Dedifferentiated amniotic fluid mesenchymal stem cell (primary cell): ENCODE measurements at regions not wholly inside any gene's neighbourhood (a gene's known extent, or its start where the extent isn't known, plus 50 kb on each side); places are given as distances from the start of the nearest gene placed in this dataset.
"Not testable (repeated sequence)": the region's sequence is repeated elsewhere in the genome, so short reads cannot be mapped to it uniquely, and the experiment has no call there.

Experiments
- DNase-seq: peaks from one replicate; pipeline ENCODE4 v3.0.0-alpha.2; 2016; ENCODE audit errors: extremely low spot score

DNA sequence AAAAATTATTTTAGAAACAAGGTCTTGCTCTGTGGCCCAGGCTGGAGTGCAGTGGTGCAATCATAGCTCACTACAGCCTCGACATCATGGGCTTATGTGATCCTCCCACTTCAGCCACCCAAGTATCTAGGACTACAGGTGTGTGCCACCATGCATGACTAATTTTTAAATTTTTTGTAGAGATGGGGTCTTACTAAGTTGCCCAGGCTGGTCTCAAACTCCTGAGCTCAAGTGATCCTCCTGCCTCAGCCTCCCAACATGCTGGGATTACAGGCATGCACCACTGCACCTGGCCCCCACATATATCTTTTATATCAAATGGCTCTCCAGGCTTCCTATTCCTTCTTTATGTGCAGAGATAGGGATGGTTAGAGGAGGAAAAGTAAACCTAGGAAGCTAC, 91.2 kb upstream of the SVIL start:
- not testable (repeated sequence) for DNase-seq

DNA sequence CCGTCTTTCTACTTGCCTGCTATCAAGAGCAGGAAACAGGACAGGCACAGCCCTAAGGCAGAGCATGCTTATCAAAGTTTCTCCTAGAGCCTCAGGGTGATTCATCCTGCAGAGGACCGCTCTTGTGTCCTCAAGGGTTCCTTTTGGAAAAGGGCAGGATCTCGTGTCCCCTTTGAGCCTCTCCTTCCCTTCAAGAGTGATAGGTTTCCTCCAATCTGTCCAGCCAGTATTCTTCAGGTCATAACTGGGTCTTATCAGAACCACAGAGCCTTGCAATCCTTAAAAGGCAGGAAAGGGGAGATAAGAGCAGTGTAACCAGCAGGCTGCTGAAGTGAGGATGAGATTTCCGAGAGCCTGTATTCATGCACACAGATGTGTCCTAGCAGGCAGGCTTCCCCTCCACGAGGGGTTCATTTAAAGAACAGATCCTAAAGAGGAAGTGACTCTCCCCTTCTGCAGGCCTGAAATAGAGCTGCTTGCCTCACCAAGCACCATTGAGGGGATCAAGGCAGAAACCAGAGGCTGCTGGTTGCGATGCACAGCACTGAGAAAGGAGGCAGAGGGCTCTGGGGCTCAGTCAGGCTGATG, 90.5 kb upstream of the SVIL start:
- DNase-seq: no peak

DNA sequence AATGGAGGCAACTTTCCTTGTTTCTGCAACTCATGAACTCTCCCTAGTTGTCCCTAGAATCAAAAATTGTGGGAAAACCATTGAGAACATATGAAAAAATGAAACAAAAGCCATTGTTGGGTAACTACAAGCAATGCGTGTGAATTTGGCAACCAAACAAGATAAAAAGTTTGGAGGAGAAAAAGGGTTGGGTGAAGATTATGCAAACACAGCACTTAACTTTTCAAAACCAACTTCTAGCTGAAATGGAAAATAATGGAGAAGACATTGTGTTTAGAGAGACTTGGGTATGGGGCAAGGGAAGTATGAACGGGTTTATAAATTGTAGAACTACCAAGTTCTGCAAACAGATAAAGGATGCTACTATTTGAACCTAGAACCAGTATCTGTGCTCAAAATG, 89.0 kb upstream of the SVIL start:
- DNase-seq: no peak

- no peak for DNase-seq
These were observed 88.0 kb upstream of the SVIL start for GRCh38 chr10:29722777-29723176.

- DNase-seq: no peak
These were observed 85.4 kb upstream of the SVIL start for GRCh38 chr10:29720149-29720548.

- no peak for DNase-seq
These were observed 84.5 kb upstream of the SVIL start for GRCh38 chr10:29719281-29719675.

GRCh38 chr10:29715296-29715695, 80.5 kb upstream of the SVIL start:
- DNase-seq: no peak

GRCh38 chr10:29714096-29714874, 79.5 kb upstream of the SVIL start:
- peak; percentile 43 for DNase-seq

GRCh38 chr10:29713450-29713849, 78.7 kb upstream of the SVIL start:
- no peak for DNase-seq

GRCh38 chr10:29712108-29712507, 77.3 kb upstream of the SVIL start:
- DNase-seq: no peak

- no peak for DNase-seq
These were observed 75.4 kb upstream of the SVIL start for GRCh38 chr10:29710128-29710527.

- DNase-seq: no peak
These were observed 74.8 kb upstream of the SVIL start for GRCh38 chr10:29709484-29710002.

GRCh38 chr10:29703271-29703670, 68.5 kb upstream of the SVIL start:
- no peak for DNase-seq

DNA sequence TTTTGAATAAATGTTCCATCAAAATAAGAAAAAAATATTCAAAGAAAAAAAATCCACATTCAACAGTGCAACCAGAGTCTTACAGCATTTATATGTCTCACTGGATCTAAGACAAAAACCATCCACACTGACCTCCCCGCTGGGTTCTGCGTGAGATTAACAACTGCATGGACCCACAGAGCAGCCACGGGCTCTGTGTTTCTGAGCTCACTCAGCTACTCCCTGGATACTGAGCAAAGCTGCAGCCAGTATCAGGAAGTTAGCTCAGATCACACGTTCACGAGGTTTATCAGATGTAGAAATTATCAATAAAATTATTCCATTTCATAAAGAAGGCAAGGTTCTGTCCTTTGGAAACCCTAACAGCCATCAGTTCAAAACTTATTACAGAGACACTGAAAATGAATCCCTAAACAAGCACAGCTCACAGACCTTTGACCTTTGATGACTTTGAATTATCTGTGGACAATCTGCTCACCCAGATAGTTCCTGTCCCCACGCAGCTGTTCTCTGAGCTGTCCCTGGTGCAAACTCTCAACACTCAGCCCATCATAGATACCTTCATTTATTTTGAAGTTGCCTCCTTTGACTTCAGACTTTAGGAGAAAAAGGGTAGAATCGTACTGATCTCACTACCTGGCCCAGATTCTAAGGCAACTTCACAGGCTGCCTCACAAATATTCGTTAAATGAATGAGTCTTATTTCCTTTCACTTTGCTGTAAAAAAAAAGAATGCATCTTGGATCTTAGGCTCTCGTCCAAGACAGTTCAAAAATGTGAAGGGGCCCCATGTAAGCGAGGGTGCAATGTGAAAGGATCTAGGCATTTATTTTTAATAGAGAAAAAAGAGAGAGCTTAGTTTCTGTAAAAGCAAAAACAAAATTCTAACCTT, 67.7 kb upstream of the SVIL start:
- no peak for DNase-seq

- no peak for DNase-seq
These were observed 66.5 kb upstream of the SVIL start for GRCh38 chr10:29701306-29701705.

- DNase-seq: no peak
These were observed 64.8 kb upstream of the SVIL start for GRCh38 chr10:29699621-29700020.

GRCh38 chr10:29698773-29699490, 64.2 kb upstream of the SVIL start:
- DNase-seq: no peak

- not testable (repeated sequence) for DNase-seq
These were observed 61.8 kb upstream of the SVIL start for GRCh38 chr10:29696581-29696980.

- DNase-seq: no peak
These were observed 59.4 kb upstream of the SVIL start for GRCh38 chr10:29694121-29694520.

DNA sequence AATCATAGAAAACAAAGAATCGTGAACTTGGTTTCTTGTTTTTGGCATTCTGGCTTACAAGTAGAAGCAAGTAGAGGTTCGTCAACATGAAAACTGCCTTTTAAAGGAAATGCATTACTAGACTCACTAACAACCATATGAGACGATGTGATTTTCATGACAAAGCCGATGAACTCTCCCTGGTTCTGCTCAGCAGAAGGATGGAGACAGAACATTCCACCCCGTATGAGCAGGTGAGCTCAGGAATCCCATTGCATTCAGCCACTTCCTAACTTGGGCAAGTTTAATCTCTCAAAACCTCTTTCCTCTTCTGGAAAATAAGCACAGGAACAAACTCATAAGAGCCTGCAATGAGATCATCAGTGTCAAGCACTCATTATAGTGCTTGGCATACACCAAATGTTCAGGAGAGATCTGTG, 57.4 kb upstream of the SVIL start:
- DNase-seq: no peak

- no peak for DNase-seq
These were observed 56.8 kb upstream of the SVIL start for GRCh38 chr10:29691564-29692072.
